Heart left ventricle (tissue), 13 donors: ENCODE measurements at regions not wholly inside any gene's neighbourhood (a gene's known extent, or its start where the extent isn't known, plus 50 kb on each side); places are given as distances from the start of the nearest gene placed in this dataset.

Experiments
- CTCF ChIP-seq, 12 donors: fragments of 200-600 bp; sonication (generic) in 4 of 12; IDR thresholded peaks; one replicate each; pipeline versions ENCODE4 v1.5.0 to v1.8.0; 2018 to 2022; ENCODE audit warnings: antibody characterized with exemption in 12 of 12, mild to moderate bottlenecking in 5 of 12
- POLR2A ChIP-seq, 2 donors: fragments of 450-650 bp; IDR thresholded peaks; one replicate each; pipeline ENCODE4 v1.6.1; 2017; ENCODE audit warnings: antibody characterized with exemption in 2 of 2, mild to moderate bottlenecking in 2 of 2, moderate library complexity in 2 of 2
- donor health status: ischemic (EF 13 %, LVEDD 7.1; RV severe dilation, severe dysfunction).
- donor health status: DM: no; HTN: yes; CAD: no.
- donor health status: DM: no; HTN: no; CAD: no.
- donor health status: ischemic (EF 25% LVEDD 6.9; RV normal size, moderate dysfunction).
- donor health status: ischemic (EF 25% LVEDD 5.7; RV mildly dilated, moderate dysfunction).
- donor health status: ischemic (EF 35%, LVEDD 5.7; RV mildly dilated, moderate dysfunction).
- donor health status: nonischemic (EF 11% LVEDD 7.7; RV severe dilation, severe dysfunction).
- donor health status: DM: yes; HTN: yes; CAD: no.
- donor health status: PGD.
- donor health status: ischemic (EF 29% LVEDD 5.4; RV normal size, mild dysfunction).
- donor health status: nonischemic (EF 23%, LVEDD 6.1; RV moderate dilation, normal function).

- TF ChIP-seq CTCF (IDR thresholded peaks at IDR 0.05), result no peak
- no peak for TF ChIP-seq POLR2A (IDR thresholded peaks at IDR 0.05)
These were observed 62.0 kb upstream of the BCL6 start for GRCh38 chr3:187807086-187807862.
